HCT116 (cell line): ENCODE measurements at regions not wholly inside any gene's neighbourhood (a gene's known extent, or its start where the extent isn't known, plus 50 kb on each side); places are given as distances from the start of the nearest gene placed in this dataset.

Experiments used
- ATAC-seq: fragments of 200-7000 bp; cut with Tn5 transposase; 2 replicates; pipeline ENCODE4 v1.9.1; 2020; ENCODE audit warnings: mild to moderate bottlenecking, moderate library complexity
- BruUV-seq: library from RNA; stranded (reverse); fragments of 400-500 nt; replicated peaks from 2 replicates; lab custom pipeline; 2021; lab: Mats Ljungman, UMichigan
- CTCF ChIA-PET: fragments of 300-600 bp; sonication (Branson Sonifier 250); formaldehyde crosslinking; loops from one replicate; lab custom pipeline; 2021; ENCODE audit warnings: antibody characterized with exemption; lab: Charles Lee
- POLR2A ChIA-PET: fragments of 300-600, 350-600 bp; sonication (Branson Sonifier 250); formaldehyde crosslinking; loops from one replicate; lab custom pipeline; 2021; ENCODE audit warnings: antibody characterized with exemption; lab: Charles Lee
- RAD21 ChIA-PET, 2 experiments: fragments of 300-600 bp; sonication (Branson Sonifier 250); formaldehyde crosslinking; loops; one replicate each; lab custom pipeline; 2023; ENCODE audit warnings: low total read pairs in 2 of 2; ENCODE audit not compliant: uncharacterized antibody in 2 of 2, unreplicated experiment in 2 of 2, low non-redundant PET in 1 of 2; lab: Charles Lee
- DNase-seq: peaks from one replicate; pipeline ENCODE4 v3.0.0-alpha.2; 2010; ENCODE audit warnings: low read depth, low spot score
- H2AFZ ChIP-seq: fragments of 200-600 bp; shearing (Covaris generic), sonication (generic); 2 replicates; pipeline ENCODE4 v1.6.1; 2017; ENCODE audit warnings: low read depth, mixed run types, mixed read lengths, antibody characterized with exemption, low read length; ENCODE audit not compliant: poor library complexity, severe bottlenecking
- H3K27ac ChIP-seq: 2 replicates; pipeline ENCODE4 v1.5.1; 2012; ENCODE audit warnings: low read depth, low read length
- H3K27me3 ChIP-seq: fragments of 200-600 bp; sonication (generic); 2 replicates; pipeline ENCODE4 v1.6.1; 2016; ENCODE audit warnings: mixed run types, low read length, mixed read lengths; ENCODE audit not compliant: insufficient read depth
- H3K36me3 ChIP-seq, 2 experiments: fragments of 200-500 bp in 1 of 2; fragments of 200-600 bp in 1 of 2; sonication (Bioruptor generic) in 1 of 2; sonication (generic) in 1 of 2; 2 replicates each; pipeline versions ENCODE4 v1.5.1 to v1.6.1; 2014 to 2016; ENCODE audit warnings: low read length in 2 of 2, inconsistent platforms in 1 of 2, mixed read lengths in 1 of 2, mixed run types in 1 of 2; ENCODE audit not compliant: insufficient read depth in 2 of 2, control insufficient read depth in 1 of 2
- H3K4me1 ChIP-seq, 2 experiments: fragments of 200-600 bp in 1 of 2; sonication (generic) in 1 of 2; 2 replicates each; pipeline versions ENCODE4 v1.5.1 to v1.6.1; 2012 to 2017; ENCODE audit warnings: low read length in 2 of 2, inconsistent platforms in 1 of 2, mild to moderate bottlenecking in 1 of 2, mixed read lengths in 1 of 2, mixed run types in 1 of 2, moderate library complexity in 1 of 2; ENCODE audit not compliant: insufficient read depth in 2 of 2, control insufficient read depth in 1 of 2
- H3K4me2 ChIP-seq: fragments of 200-600 bp; sonication (generic); 2 replicates; pipeline ENCODE4 v1.6.1; 2017; ENCODE audit warnings: mixed run types, low read length, mixed read lengths
- H3K4me3 ChIP-seq, 2 experiments: fragments of 200-600 bp in 1 of 2; sonication (generic) in 1 of 2; replicated peaks in 1 of 2; 2 replicates each; pipeline ENCODE4 v1.5.1; 2011 to 2016; ENCODE audit warnings: low read length in 2 of 2, control low read depth in 1 of 2, low read depth in 1 of 2, mild to moderate bottlenecking in 1 of 2, mixed read lengths in 1 of 2, mixed run types in 1 of 2
- H3K79me2 ChIP-seq: fragments of 200-600 bp; sonication (generic); 2 replicates; pipeline ENCODE4 v1.6.1; 2017; ENCODE audit warnings: mild to moderate bottlenecking, mixed run types, low read length, moderate library complexity, mixed read lengths; ENCODE audit not compliant: insufficient read depth
- H3K9ac ChIP-seq: fragments of 200-600 bp; sonication (generic); 2 replicates; pipeline ENCODE4 v1.6.1; 2016; ENCODE audit warnings: low read length, mixed read lengths
- H3K9me2 ChIP-seq: fragments of 200-600 bp; sonication (generic), shearing (Covaris generic); 2 replicates; pipeline ENCODE4 v1.6.1; 2017; ENCODE audit warnings: mixed run types, mild to moderate bottlenecking, moderate library complexity; ENCODE audit not compliant: insufficient read depth
- H3K9me3 ChIP-seq, 2 experiments: fragments of 200-500 bp in 1 of 2; fragments of 200-600 bp in 1 of 2; sonication (Bioruptor generic) in 1 of 2; sonication (generic) in 1 of 2; 2 replicates each; pipeline ENCODE4 v1.6.1; 2014 to 2017; ENCODE audit warnings: low read length in 2 of 2, mixed read lengths in 2 of 2, inconsistent platforms in 1 of 2, low read depth in 1 of 2, mild to moderate bottlenecking in 1 of 2, mixed run types in 1 of 2, moderate library complexity in 1 of 2; ENCODE audit not compliant: control insufficient read depth in 1 of 2, insufficient read depth in 1 of 2
- H4K20me1 ChIP-seq: fragments of 200-600 bp; sonication (generic), shearing (Covaris generic); 2 replicates; pipeline ENCODE4 v1.6.1; 2017; ENCODE audit warnings: mixed run types, mild to moderate bottlenecking, moderate library complexity; ENCODE audit not compliant: insufficient read depth
- CBX3 ChIP-seq: IDR thresholded peaks from 2 replicates; pipeline ENCODE4 v1.6.1; 2012; ENCODE audit warnings: low read depth
- CEBPB ChIP-seq: IDR thresholded peaks from 2 replicates; pipeline ENCODE4 v1.6.1; 2012; ENCODE audit warnings: low read depth
- EGR1 ChIP-seq: IDR thresholded peaks from 2 replicates; pipeline ENCODE4 v1.6.1; 2012; ENCODE audit warnings: low read depth
- ELF1 ChIP-seq: IDR thresholded peaks from 2 replicates; pipeline ENCODE4 v1.6.1; 2012; ENCODE audit warnings: low read depth, borderline replicate concordance
- EZH2 ChIP-seq: fragments of 200-600 bp; sonication (generic); IDR thresholded peaks from 2 replicates; pipeline ENCODE4 v1.6.1; 2017; ENCODE audit warnings: antibody characterized with exemption, mixed run types
- EZH2phosphoT487 ChIP-seq: fragments of 200-600 bp; IDR thresholded peaks from 2 replicates; pipeline ENCODE4 v1.6.1; 2018; ENCODE audit warnings: antibody characterized with exemption, borderline replicate concordance
- FOSL1 ChIP-seq: IDR thresholded peaks from 2 replicates; pipeline ENCODE4 v1.6.1; 2012; ENCODE audit warnings: low read depth
- JUND ChIP-seq: IDR thresholded peaks from 2 replicates; pipeline ENCODE4 v1.6.1; 2012
- POLR2AphosphoS5 ChIP-seq: IDR thresholded peaks from 2 replicates; pipeline ENCODE4 v1.6.1; 2011; ENCODE audit warnings: mild to moderate bottlenecking, low read depth, low read length, moderate library complexity
- RAD21 ChIP-seq: IDR thresholded peaks from 2 replicates; pipeline ENCODE4 v1.6.1; 2012; ENCODE audit warnings: low read depth, mild to moderate bottlenecking
- SIN3A ChIP-seq: IDR thresholded peaks from 2 replicates; pipeline ENCODE4 v1.6.1; 2012; ENCODE audit warnings: low read depth
- SP1 ChIP-seq: IDR thresholded peaks from 2 replicates; pipeline ENCODE4 v1.6.1; 2012; ENCODE audit warnings: low read depth
- SRF ChIP-seq: IDR thresholded peaks from 2 replicates; pipeline ENCODE4 v1.6.1; 2012; ENCODE audit warnings: low read depth
- TCF7L2 ChIP-seq: IDR thresholded peaks from 2 replicates; pipeline ENCODE4 v1.7.0; 2011; ENCODE audit warnings: borderline replicate concordance, inconsistent platforms; ENCODE audit not compliant: insufficient read depth, insufficient read length; ENCODE audit errors: extremely low read depth
- YY1 ChIP-seq: IDR thresholded peaks from 2 replicates; pipeline ENCODE4 v1.6.1; 2011; ENCODE audit warnings: low read length, low read depth, moderate library complexity, mild to moderate bottlenecking; ENCODE audit not compliant: insufficient replicate concordance; ENCODE audit errors: extremely low read depth
- ZFX ChIP-seq: fragments of 450-650 bp; IDR thresholded peaks from 2 replicates; pipeline ENCODE4 v1.6.1; 2017
- ZNF274 ChIP-seq: fragments of 200-500 bp; sonication (Bioruptor generic); IDR thresholded peaks from 2 replicates; pipeline ENCODE4 v1.6.1; 2014; ENCODE audit warnings: mild to moderate bottlenecking, low read depth, low read length, inconsistent platforms
- intact Hi-C: fragments of 100-400 bp; cut with micrococcal nuclease; formaldehyde crosslinking; loops from 2 replicates; pipeline ENCODE4 v1.10.0; 2022
- TF ChIP-seq, protein P1 (sequence below): IDR thresholded peaks from 2 replicates; pipeline ENCODE4 v1.6.1; 2011; ENCODE audit warnings: mild to moderate bottlenecking, low read length, moderate library complexity; ENCODE audit not compliant: insufficient replicate concordance; ENCODE audit errors: extremely low read depth

DNA sequence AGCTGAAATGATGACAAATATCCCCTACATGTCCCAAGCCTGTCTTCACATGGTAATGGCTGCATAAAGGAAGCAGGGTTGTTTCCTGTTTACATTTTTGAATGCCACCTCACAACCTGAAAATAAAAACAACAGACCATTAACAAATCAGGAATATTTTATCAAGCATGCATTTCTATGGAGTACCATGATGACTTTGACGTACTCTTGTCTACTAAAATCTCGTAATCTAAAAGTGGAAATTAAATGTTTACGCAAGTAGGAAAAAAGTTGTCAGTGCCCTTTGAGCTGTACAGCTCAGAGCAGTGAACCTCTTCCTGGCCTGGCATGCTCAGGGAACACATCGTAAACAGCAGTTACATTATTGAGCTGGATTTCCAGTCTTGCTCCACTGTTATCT is 194.1 kb downstream of the INHBA start (continued):
- TF ChIP-seq SP1 (no peak), EGR1 (no peak)

DNA sequence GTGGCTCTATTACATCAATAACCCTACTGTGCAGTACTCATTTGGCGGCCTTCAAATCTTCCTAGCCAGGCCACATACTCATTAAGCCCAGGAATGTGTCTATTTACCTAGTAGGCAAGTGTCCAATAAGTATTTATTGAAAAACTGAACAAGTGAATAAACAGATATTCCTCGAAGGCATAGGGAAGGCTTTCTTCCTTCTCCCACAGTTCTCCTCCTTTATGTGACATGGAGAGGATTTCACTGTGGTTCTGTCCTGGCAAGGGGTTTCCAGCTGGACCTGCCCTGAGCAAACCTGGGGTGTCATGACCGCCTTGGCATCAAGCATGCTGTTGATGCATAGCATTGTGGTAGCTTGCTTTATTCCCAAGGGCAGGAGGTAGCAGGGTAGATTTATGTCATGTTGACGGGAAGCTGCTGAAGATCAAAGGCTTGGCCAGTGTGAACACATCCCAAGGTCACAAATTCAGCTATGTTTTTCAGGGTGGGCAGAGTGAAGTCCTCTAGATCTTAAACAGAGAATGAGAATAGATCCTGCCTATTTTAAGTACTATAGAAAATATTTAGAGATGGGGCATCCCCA is 195.1 kb downstream of the INHBA start:
- POLR2A ChIA-PET: no interaction called here
- Histone ChIP-seq H2AFZ (no peak overlapping the region), H3K4me1 (no peaks in the 10 kb centered on the region), H4K20me1 (no peaks in the 10 kb centered on the region), H3K79me2 (no peaks in the 10 kb centered on the region), H3K9ac (no peak overlapping the region), H3K9me2 (no peaks in the 10 kb centered on the region), H3K4me2 (no peak overlapping the region), H3K27ac (no peak overlapping the region), H3K9me3 (no peaks in the 10 kb centered on the region), H3K27me3 (no peaks in the 10 kb centered on the region), H3K4me3 (no peak overlapping the region), H3K36me3 (no peaks in the 10 kb centered on the region)
- ATAC-seq (no peak), DNase-seq (no peak)
- RAD21 ChIA-PET: no interaction called here
- TF ChIP-seq SP1 (no peak), CEBPB (no peak), YY1 (no peak), ELF1 (no peak), ZNF274 (no peak), EZH2phosphoT487 (no peak), POLR2AphosphoS5 (no peak), EZH2 (no peak), SRF (no peak), TCF7L2 (no peak), RAD21 (no peak), CBX3 (no peak), ZFX (no peak), SIN3A (no peak), JUND (no peak), FOSL1 (no peak)
- TF ChIP-seq, protein P1, sequence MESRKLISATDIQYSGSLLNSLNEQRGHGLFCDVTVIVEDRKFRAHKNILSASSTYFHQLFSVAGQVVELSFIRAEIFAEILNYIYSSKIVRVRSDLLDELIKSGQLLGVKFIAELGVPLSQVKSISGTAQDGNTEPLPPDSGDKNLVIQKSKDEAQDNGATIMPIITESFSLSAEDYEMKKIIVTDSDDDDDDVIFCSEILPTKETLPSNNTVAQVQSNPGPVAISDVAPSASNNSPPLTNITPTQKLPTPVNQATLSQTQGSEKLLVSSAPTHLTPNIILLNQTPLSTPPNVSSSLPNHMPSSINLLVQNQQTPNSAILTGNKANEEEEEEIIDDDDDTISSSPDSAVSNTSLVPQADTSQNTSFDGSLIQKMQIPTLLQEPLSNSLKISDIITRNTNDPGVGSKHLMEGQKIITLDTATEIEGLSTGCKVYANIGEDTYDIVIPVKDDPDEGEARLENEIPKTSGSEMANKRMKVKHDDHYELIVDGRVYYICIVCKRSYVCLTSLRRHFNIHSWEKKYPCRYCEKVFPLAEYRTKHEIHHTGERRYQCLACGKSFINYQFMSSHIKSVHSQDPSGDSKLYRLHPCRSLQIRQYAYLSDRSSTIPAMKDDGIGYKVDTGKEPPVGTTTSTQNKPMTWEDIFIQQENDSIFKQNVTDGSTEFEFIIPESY: no peak
- intact Hi-C loops: no loop called here
- no TSS peak for BruUV-seq
- CTCF ChIA-PET: no interaction called here
